Sigmoid colon (tissue), 4 donors: ENCODE measurements at regions not wholly inside any gene's neighbourhood (a gene's known extent, or its start where the extent isn't known, plus 50 kb on each side); places are given as distances from the start of the nearest gene placed in this dataset.

Experiments
- CTCF ChIP-seq, 4 experiments: fragments of 450-650 bp in 3 of 4; fragments of 200-600 bp in 1 of 4; IDR thresholded peaks; one replicate each; pipeline ENCODE4 v1.5.1; 2016 to 2019; ENCODE audit warnings: antibody characterized with exemption in 4 of 4, mild to moderate bottlenecking in 3 of 4, moderate library complexity in 2 of 4
- POLR2A ChIP-seq, 2 donors: fragments of 450-650 bp; IDR thresholded peaks; one replicate each; pipeline ENCODE4 v1.6.1; 2016; ENCODE audit warnings: antibody characterized with exemption in 2 of 2, mild to moderate bottlenecking in 2 of 2, moderate library complexity in 2 of 2
- POLR2AphosphoS5 ChIP-seq, 4 donors: sonication (generic); formaldehyde crosslinking; IDR thresholded peaks; one replicate each; pipeline ENCODE4 v1.6.1; 2017; ENCODE audit warnings: antibody characterized with exemption in 4 of 4

- no peak for TF ChIP-seq CTCF (IDR thresholded peaks at IDR 0.05)
- no peak for TF ChIP-seq POLR2A (IDR thresholded peaks at IDR 0.05)
- no peak for TF ChIP-seq POLR2AphosphoS5 (IDR thresholded peaks at IDR 0.05)
Measured at GRCh38 chr4:9685692-9686091, 95.7 kb upstream of the DRD5 start.
